Stimulated activated CD4-positive, alpha-beta T cell treated with anti-CD3 and anti-CD28 coated beads, Interleukin-4, amount 100 ng/mL, for 24 hours (primary cell): ENCODE measurements at regions not wholly inside any gene's neighbourhood (a gene's known extent, or its start where the extent isn't known, plus 50 kb on each side); places are given as distances from the start of the nearest gene placed in this dataset.

Source experiments
- DNase-seq: peaks from one replicate; pipeline ENCODE4 v3.0.0-alpha.2; 2020

GRCh38 chr2:19675856-19676460 lies 225.8 kb downstream of the TTC32 start:
- DNase-seq = no peak

GRCh38 chr2:19675003-19675629 lies 226.7 kb downstream of the TTC32 start:
- DNase-seq = no peak

- no peak for DNase-seq
These were observed 227.5 kb downstream of the TTC32 start for GRCh38 chr2:19674051-19675002.

- DNase-seq = no peak
These were observed 228.5 kb downstream of the TTC32 start for GRCh38 chr2:19673213-19673791.

- no peak for DNase-seq
These were observed 229.9 kb downstream of the TTC32 start for GRCh38 chr2:19671916-19672315.

- DNase-seq = no peak
These were observed 230.5 kb downstream of the TTC32 start for GRCh38 chr2:19671311-19671710.

GRCh38 chr2:19670303-19670702 lies 231.5 kb downstream of the TTC32 start:
- DNase-seq = no peak

GRCh38 chr2:19669559-19669958 lies 232.2 kb downstream of the TTC32 start:
- no peak for DNase-seq

GRCh38 chr2:19669126-19669525 lies 232.7 kb downstream of the TTC32 start:
- no peak for DNase-seq

- DNase-seq = no peak
These were observed 234.2 kb downstream of the TTC32 start for GRCh38 chr2:19667536-19667949.

- no peak for DNase-seq
These were observed 234.7 kb downstream of the TTC32 start for GRCh38 chr2:19667085-19667484.

GRCh38 chr2:19664646-19665045 lies 237.1 kb downstream of the TTC32 start:
- DNase-seq = no peak

GRCh38 chr2:19659024-19659792 lies 242.6 kb downstream of the TTC32 start:
- DNase-seq = no peak

GRCh38 chr2:19656011-19656410 lies 245.8 kb downstream of the TTC32 start:
- no peak for DNase-seq

- no peak for DNase-seq
These were observed 247.3 kb downstream of the TTC32 start for GRCh38 chr2:19654310-19655090.

- DNase-seq = no peak
These were observed 248.3 kb downstream of the TTC32 start for GRCh38 chr2:19653509-19653908.

GRCh38 chr2:19652811-19653210 lies 249.0 kb downstream of the TTC32 start:
- DNase-seq = no peak

GRCh38 chr2:19651466-19651865 lies 250.3 kb downstream of the TTC32 start:
- DNase-seq = no peak

GRCh38 chr2:19649785-19650380 lies 251.9 kb downstream of the TTC32 start:
- no peak for DNase-seq

- DNase-seq = no peak
These were observed 252.6 kb downstream of the TTC32 start for GRCh38 chr2:19649142-19649541.

- DNase-seq = no peak
These were observed 253.2 kb downstream of the TTC32 start for GRCh38 chr2:19648583-19648982.
